HEK293 (cell line): ENCODE measurements at regions not wholly inside any gene's neighbourhood (a gene's known extent, or its start where the extent isn't known, plus 50 kb on each side); places are given as distances from the start of the nearest gene placed in this dataset.

Source experiments
- CTCF ChIA-PET: fragments of 350-600 bp; formaldehyde crosslinking; extraction: SDS; loops from one replicate; lab custom pipeline; 2021; ENCODE audit warnings: antibody characterized with exemption; lab: Yijun Ruan, JAX
- POLR2A ChIA-PET: fragments of 300-600 bp; formaldehyde crosslinking; extraction: SDS; loops from one replicate; lab custom pipeline; 2020; ENCODE audit warnings: antibody characterized with exemption, inconsistent platforms; lab: Yijun Ruan, JAX
- H3K27ac ChIP-seq: fragments of 200-500 bp; sonication (Bioruptor generic); 2 replicates; pipeline ENCODE4 v1.5.1; 2014; ENCODE audit warnings: low read depth, low read length, control low read depth, inconsistent platforms; ENCODE audit errors: extremely low read depth
- H3K36me3 ChIP-seq, 2 experiments: fragments of 200-500 bp in 1 of 2; sonication (Bioruptor generic) in 1 of 2; 1 replicate in 1 of 2; 2 replicates in 1 of 2; pipeline ENCODE4 v1.5.1; 2014 to 2017; ENCODE audit warnings: inconsistent platforms in 2 of 2, low read length in 2 of 2; ENCODE audit not compliant: control insufficient read depth in 2 of 2, insufficient read depth in 1 of 2
- H3K4me1 ChIP-seq: fragments of 200-500 bp; sonication (Bioruptor generic); 2 replicates; pipeline ENCODE4 v1.5.1; 2014; ENCODE audit warnings: mild to moderate bottlenecking, low read length, inconsistent platforms; ENCODE audit not compliant: control insufficient read depth, insufficient read depth
- H3K4me3 ChIP-seq: 2 replicates; pipeline ENCODE4 v1.5.1; 2011; ENCODE audit warnings: low read depth, mild to moderate bottlenecking, control low read depth, low read length, moderate library complexity
- H3K9me3 ChIP-seq: fragments of 200-500 bp; sonication (Bioruptor generic); 2 replicates; pipeline ENCODE4 v1.5.1; 2014; ENCODE audit warnings: low read depth, low read length, inconsistent platforms; ENCODE audit not compliant: control insufficient read depth, insufficient read depth
- GLIS2 ChIP-seq: fragments of 450-650 bp; formaldehyde crosslinking; IDR thresholded peaks from 2 replicates; pipeline ENCODE4 v1.5.1; 2016; ENCODE audit warnings: missing biosample characterization, missing genetic modification characterization
- HOXA7 ChIP-seq: sonication (generic); formaldehyde crosslinking; IDR thresholded peaks from 2 replicates; pipeline ENCODE4 v1.8.1; 2022; ENCODE audit warnings: missing genetic modification reagents, borderline replicate concordance
- HOXD13 ChIP-seq: sonication (generic); formaldehyde crosslinking; IDR thresholded peaks from 2 replicates; pipeline ENCODE4 v1.8.0; 2022; ENCODE audit warnings: missing genetic modification reagents, borderline replicate concordance
- KLF9 ChIP-seq: fragments of 450-650 bp; formaldehyde crosslinking; IDR thresholded peaks from 2 replicates; pipeline ENCODE4 v1.5.1; 2016; ENCODE audit warnings: missing biosample characterization, missing genetic modification characterization, low read depth
- SCRT1 ChIP-seq: fragments of 450-650 bp; formaldehyde crosslinking; IDR thresholded peaks from 2 replicates; pipeline ENCODE4 v1.5.1; 2016; ENCODE audit warnings: missing biosample characterization, missing genetic modification characterization, borderline replicate concordance
- SETDB1 ChIP-seq: IDR thresholded peaks from one replicate; pipeline ENCODE4 v1.6.1; 2017; ENCODE audit warnings: mild to moderate bottlenecking, low read length, moderate library complexity, mixed read lengths; ENCODE audit not compliant: insufficient read length
- SP2 ChIP-seq: fragments of 450-650 bp; formaldehyde crosslinking; IDR thresholded peaks from 2 replicates; pipeline ENCODE4 v1.5.1; 2016; ENCODE audit warnings: missing biosample characterization, missing genetic modification characterization
- ZBTB1 ChIP-seq: fragments of 450-650 bp; formaldehyde crosslinking; IDR thresholded peaks from 2 replicates; pipeline ENCODE4 v1.5.1; 2016; ENCODE audit warnings: missing biosample characterization, missing genetic modification characterization
- ZBTB21 ChIP-seq: fragments of 450-650 bp; formaldehyde crosslinking; IDR thresholded peaks from 2 replicates; pipeline ENCODE4 v1.5.1; 2017; ENCODE audit warnings: missing biosample characterization, missing genetic modification characterization
- ZNF223 ChIP-seq: fragments of 450-650 bp; formaldehyde crosslinking; IDR thresholded peaks from 2 replicates; pipeline ENCODE4 v1.5.1; 2016; ENCODE audit warnings: missing biosample characterization, missing genetic modification characterization
- ZNF248 ChIP-seq: fragments of 450-650 bp; formaldehyde crosslinking; IDR thresholded peaks from 2 replicates; pipeline ENCODE4 v1.5.1; 2017; ENCODE audit warnings: missing biosample characterization, missing genetic modification characterization
- ZNF292 ChIP-seq: fragments of 450-650 bp; formaldehyde crosslinking; IDR thresholded peaks from 2 replicates; pipeline ENCODE4 v1.5.1; 2016; ENCODE audit warnings: low read depth, missing biosample characterization, missing genetic modification characterization, borderline replicate concordance
- ZNF335 ChIP-seq: fragments of 450-650 bp; formaldehyde crosslinking; conservative IDR thresholded peaks from 2 replicates; pipeline ENCODE4 v1.5.1; 2016; ENCODE audit warnings: missing biosample characterization, missing genetic modification characterization
- ZNF488 ChIP-seq: fragments of 450-650 bp; formaldehyde crosslinking; IDR thresholded peaks from 2 replicates; pipeline ENCODE4 v1.5.1; 2016; ENCODE audit warnings: missing biosample characterization, missing genetic modification characterization
- ZNF501 ChIP-seq: fragments of 450-650 bp; formaldehyde crosslinking; IDR thresholded peaks from 2 replicates; pipeline ENCODE4 v1.5.1; 2016; ENCODE audit warnings: missing biosample characterization, missing genetic modification characterization
- ZNF513 ChIP-seq: fragments of 450-650 bp; IDR thresholded peaks from 2 replicates; pipeline ENCODE4 v1.5.1; 2018; ENCODE audit warnings: missing biosample characterization, missing genetic modification characterization
- ZNF549 ChIP-seq: fragments of 450-650 bp; IDR thresholded peaks from 2 replicates; pipeline ENCODE4 v1.5.1; 2018; ENCODE audit warnings: missing biosample characterization, missing genetic modification characterization, mild to moderate bottlenecking, inconsistent platforms, moderate library complexity
- ZNF560 ChIP-seq: fragments of 450-650 bp; formaldehyde crosslinking; IDR thresholded peaks from 2 replicates; pipeline ENCODE4 v1.5.1; 2017; ENCODE audit warnings: missing biosample characterization, missing genetic modification characterization, borderline replicate concordance
- ZNF571 ChIP-seq: fragments of 450-650 bp; formaldehyde crosslinking; IDR thresholded peaks from 2 replicates; pipeline ENCODE4 v1.5.0; 2017; ENCODE audit warnings: missing biosample characterization, missing genetic modification characterization
- ZNF776 ChIP-seq: fragments of 450-650 bp; formaldehyde crosslinking; IDR thresholded peaks from 2 replicates; pipeline ENCODE4 v1.5.0; 2017; ENCODE audit warnings: missing biosample characterization, missing genetic modification characterization, borderline replicate concordance
- ZNF777 ChIP-seq: fragments of 450-650 bp; formaldehyde crosslinking; IDR thresholded peaks from 2 replicates; pipeline ENCODE4 v1.5.1; 2017; ENCODE audit warnings: missing biosample characterization, missing genetic modification characterization, borderline replicate concordance
- ZNF837 ChIP-seq: fragments of 450-650 bp; formaldehyde crosslinking; IDR thresholded peaks from 2 replicates; pipeline ENCODE4 v1.5.1; 2016; ENCODE audit warnings: missing biosample characterization, missing genetic modification characterization
- ZNF843 ChIP-seq: fragments of 450-650 bp; formaldehyde crosslinking; IDR thresholded peaks from 2 replicates; pipeline ENCODE4 v1.5.1; 2016; ENCODE audit warnings: missing biosample characterization, missing genetic modification characterization
- ZSCAN23 ChIP-seq: fragments of 450-650 bp; formaldehyde crosslinking; IDR thresholded peaks from 2 replicates; pipeline ENCODE4 v1.5.1; 2016; ENCODE audit warnings: missing biosample characterization, missing genetic modification characterization

GRCh38 chr6:132868057-132868456, 53.7 kb downstream of the RPS12 start:
- TF ChIP-seq ZNF501 (no peak), ZNF776 (tag by site-specific recombination) (no peak), ZNF488 (tag by site-specific recombination) (no peak), ZNF513 (tag by site-specific recombination) (peak; percentile 97), HOXA7 (no peak)
- Histone ChIP-seq H3K9me3 (no peaks in the 10 kb centered on the region), H3K4me1 (no peaks in the 10 kb centered on the region), H3K36me3 (no peaks in the 10 kb centered on the region), H3K27ac (no peak overlapping the region), H3K4me3 (no peak overlapping the region)
- ChIA-PET CTCF (interaction anchor here (0.9 to 1.2 kb wide), 2 partner anchors 10 to 98 kb away, joined by 3 to 4 read pairs; no protein-coding TSS in a partner anchor), POLR2A (no interaction called here)

GRCh38 chr6:132872923-132873322, 58.6 kb downstream of the RPS12 start:
- POLR2A ChIA-PET: no interaction called here
- CTCF ChIA-PET: interaction anchor here (0.5 kb wide), 2 partner anchors 126 to 1983 kb away, joined by 3 to 5 read pairs; no protein-coding TSS in a partner anchor
- TF ChIP-seq ZNF777 (no peak), HOXD13 (CRISPR knock-in tag) (no peak), ZBTB21 (tag by site-specific recombination) (no peak), ZNF843 (tag by site-specific recombination) (no peak), KLF9 (no peak), ZBTB1 (tag by site-specific recombination) (no peak), ZNF248 (tag by site-specific recombination) (no peak), SCRT1 (tag by site-specific recombination) (no peak), GLIS2 (tag by site-specific recombination) (no peak), ZNF549 (tag by site-specific recombination) (no peak), ZNF837 (tag by site-specific recombination) (no peak), SP2 (tag by site-specific recombination) (no peak), ZNF223 (tag by site-specific recombination) (no peak), ZNF335 (tag by site-specific recombination) (no peak), ZSCAN23 (tag by site-specific recombination) (no peak), ZNF571 (tag by site-specific recombination) (no peak), ZNF560 (tag by site-specific recombination) (no peak)

GRCh38 chr6:132877003-132877402, 62.6 kb downstream of the RPS12 start:
- ChIA-PET CTCF (interaction anchor here (0.6 kb wide), 1 partner anchor 609 kb away, joined by 3 read pairs; no protein-coding TSS in a partner anchor), POLR2A (no interaction called here)
- no peaks in the 10 kb centered on the region for H3K4me1 ChIP-seq
- no peaks in the 10 kb centered on the region for H3K36me3 ChIP-seq
- H3K4me3 ChIP-seq: no peak overlapping the region
- TF ChIP-seq SETDB1 (peak; percentile 86), ZNF292 (no peak)
- TF ChIP-seq, all 188 proteins: peak for 1
- Histone ChIP-seq H3K9me3 (no peaks in the 10 kb centered on the region), H3K27ac (no peak overlapping the region)

More at GRCh38 chr6:132872923-132873322, 58.6 kb downstream of the RPS12 start:
- Histone ChIP-seq H3K4me1 (no peaks in the 10 kb centered on the region), H3K27ac (no peak overlapping the region), H3K36me3 (no peaks in the 10 kb centered on the region), H3K4me3 (no peak overlapping the region), H3K9me3 (no peaks in the 10 kb centered on the region)
